ENCODE measurements at regions not wholly inside any gene's neighbourhood (a gene's known extent, or its start where the extent isn't known, plus 50 kb on each side); places are given as distances from the start of the nearest gene placed in this dataset.

- Histone ChIP-seq H3K4me1 (peaks cover 0 to 8% (median 8%) of the 10 kb centered on the region in 4 donors), H3K4me3 (no peak overlapping the region), H3K27ac (no peak overlapping the region), H3K36me3 (no peaks in the 10 kb centered on the region), H3K27me3 (no peaks in the 10 kb centered on the region), H3K9me3 (no peaks in the 10 kb centered on the region)
- 63 to 86% (median 77%) methylated on average over 7 of the region's 7 CpGs for WGBS, 5 donors
- TF ChIP-seq EP300 (IDR thresholded peaks at IDR 0.05) (no peak), POLR2AphosphoS5 (IDR thresholded peaks at IDR 0.05) (no peak), CTCF (IDR thresholded peaks at IDR 0.05) (no peak), POLR2A (IDR thresholded peaks at IDR 0.05) (no peak)
- no peak for DNase-seq
- intact Hi-C loops (cut with DNase I; ENCODE audit: low total_unique reads): no loop called here
Measured at GRCh38 chr9:78443946-78444345, 147.0 kb downstream of the PSAT1 start.

DNA sequence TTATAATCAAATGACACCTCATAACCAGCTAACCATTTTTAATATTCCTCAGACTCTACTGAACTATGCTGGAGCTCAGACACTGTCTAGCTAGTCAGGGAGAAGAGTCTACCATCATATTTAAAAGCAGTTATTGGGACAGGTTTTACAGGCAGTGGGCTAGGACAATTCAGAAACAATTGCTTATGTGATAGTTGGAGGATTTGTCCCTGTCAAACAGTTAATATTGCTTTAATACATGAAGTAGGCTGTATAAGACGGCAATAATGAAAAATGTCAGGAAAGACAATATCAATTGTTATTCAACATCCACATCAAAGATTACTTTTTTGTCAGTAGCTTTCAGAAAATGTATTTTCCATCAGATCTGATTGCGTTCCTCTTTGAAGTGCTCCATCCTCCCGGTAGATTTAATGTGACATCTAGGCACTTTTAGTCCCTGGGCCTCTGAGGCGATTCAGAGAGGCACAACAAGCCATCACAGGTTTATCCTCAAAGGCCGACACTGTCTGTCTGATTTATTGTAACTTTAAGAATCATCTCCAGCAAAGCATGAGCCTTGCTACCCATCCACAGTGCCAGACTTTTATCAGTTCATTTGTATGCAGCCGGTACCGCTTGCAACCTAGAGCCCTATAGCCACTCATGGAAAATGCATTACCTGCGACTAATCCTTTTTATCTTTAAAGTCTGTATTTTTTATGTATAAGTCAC is 152.2 kb downstream of the PSAT1 start:
- H3K27me3 ChIP-seq: no peaks in the 10 kb centered on the region
- H3K4me3 ChIP-seq: no peak overlapping the region
- TF ChIP-seq EP300 (IDR thresholded peaks at IDR 0.05) (no peak), CTCF (IDR thresholded peaks at IDR 0.05) (no peak), POLR2AphosphoS5 (IDR thresholded peaks at IDR 0.05) (no peak), POLR2A (IDR thresholded peaks at IDR 0.05) (no peak)
- H3K27ac ChIP-seq: no peak overlapping the region
- DNase-seq: no peak
- H3K9me3 ChIP-seq: no peaks in the 10 kb centered on the region
- intact Hi-C loops (cut with DNase I; ENCODE audit: low total_unique reads): no loop called here
- 68 to 83% (median 73%) methylated on average over 8 of the region's 8 CpGs for WGBS, 5 donors
- no peaks in the 10 kb centered on the region for H3K4me1 ChIP-seq
- H3K36me3 ChIP-seq: no peaks in the 10 kb centered on the region

DNA sequence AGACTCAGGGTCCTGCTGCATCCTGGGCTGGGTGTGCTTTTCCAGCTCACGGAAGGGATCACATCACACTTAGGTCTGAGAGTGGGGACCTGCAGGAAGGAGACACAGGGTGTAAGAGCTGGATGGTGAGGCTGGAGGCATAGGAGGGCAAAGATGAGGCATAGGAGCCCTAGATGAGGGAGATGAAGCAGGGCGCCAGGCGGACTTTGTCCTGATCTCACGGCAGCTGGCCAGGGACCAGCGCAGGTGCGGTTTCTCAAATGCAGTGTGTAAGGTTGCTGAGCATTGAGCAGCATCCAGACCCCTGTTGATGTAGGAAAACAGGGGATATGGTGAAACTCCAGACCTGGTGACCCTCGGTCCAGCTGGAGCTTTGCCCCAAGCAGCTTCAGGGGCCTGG is 156.5 kb downstream of the PSAT1 start:
- intact Hi-C loops (cut with DNase I; ENCODE audit: low total_unique reads): no loop called here
- Histone ChIP-seq H3K9me3 (no peaks in the 10 kb centered on the region), H3K27me3 (no peaks in the 10 kb centered on the region), H3K36me3 (no peaks in the 10 kb centered on the region), H3K4me3 (no peak overlapping the region), H3K4me1 (no peaks in the 10 kb centered on the region), H3K27ac (no peak overlapping the region)
- DNase-seq: no peak
- TF ChIP-seq POLR2AphosphoS5 (IDR thresholded peaks at IDR 0.05) (no peak), EP300 (IDR thresholded peaks at IDR 0.05) (no peak)
- 77 to 84% (median 80%) methylated on average over 7 of the region's 7 CpGs for WGBS, 5 donors

GRCh38 chr9:78462611-78463010 is 165.7 kb downstream of the PSAT1 start:
- no peak for DNase-seq
- Histone ChIP-seq H3K27me3 (no peaks in the 10 kb centered on the region), H3K9me3 (peaks cover 0 to 21% (median 12%) of the 10 kb centered on the region in 4 donors), H3K4me1 (no peaks in the 10 kb centered on the region), H3K36me3 (no peaks in the 10 kb centered on the region), H3K27ac (no peak overlapping the region), H3K4me3 (no peak overlapping the region)
- intact Hi-C loops (cut with DNase I; ENCODE audit: low total_unique reads): no loop called here
- 54 to 71% (median 66%) methylated on average over 2 of the region's 2 CpGs for WGBS, 5 donors
- TF ChIP-seq POLR2A (IDR thresholded peaks at IDR 0.05): no peak
- no peak for TF ChIP-seq EP300 (IDR thresholded peaks at IDR 0.05)
- no peak for TF ChIP-seq POLR2AphosphoS5 (IDR thresholded peaks at IDR 0.05)
- TF ChIP-seq CTCF (IDR thresholded peaks at IDR 0.05): no peak

DNA sequence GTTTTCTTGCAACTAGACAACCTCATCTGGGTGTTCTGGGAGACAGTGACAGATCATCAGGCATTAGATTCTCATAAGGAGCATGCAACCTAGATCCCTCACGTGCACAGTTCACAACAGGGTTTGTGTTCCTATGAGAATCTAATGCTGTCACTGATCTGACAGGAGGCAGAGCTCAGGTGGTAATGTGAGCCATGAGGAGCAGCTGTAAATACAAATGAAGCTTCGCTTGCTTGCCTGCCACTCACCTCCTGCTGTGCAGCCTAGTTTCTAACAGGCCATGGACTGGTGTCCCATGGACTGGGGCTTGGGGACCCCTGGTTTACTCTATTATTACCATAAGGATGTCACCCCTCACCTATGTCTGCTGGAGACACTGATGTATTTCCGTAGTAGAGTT is 166.8 kb downstream of the PSAT1 start:
- H3K36me3 ChIP-seq: no peaks in the 10 kb centered on the region
- DNase-seq: no peak
- whole genome bisulfite sequencing, 5 donors: 70 to 83% (median 73%) methylated on average over 3 of the region's 3 CpGs
- no peaks in the 10 kb centered on the region for H3K4me1 ChIP-seq
- no peak overlapping the region for H3K27ac ChIP-seq
- H3K27me3 ChIP-seq: no peaks in the 10 kb centered on the region
- no peak overlapping the region for H3K4me3 ChIP-seq
- peaks cover 0 to 21% (median 12%) of the 10 kb centered on the region in 4 donors for H3K9me3 ChIP-seq
- TF ChIP-seq POLR2A (IDR thresholded peaks at IDR 0.05) (no peak), POLR2AphosphoS5 (IDR thresholded peaks at IDR 0.05) (no peak), CTCF (IDR thresholded peaks at IDR 0.05) (no peak), EP300 (IDR thresholded peaks at IDR 0.05) (no peak)
- intact Hi-C loops (cut with DNase I; ENCODE audit: low total_unique reads): no loop called here

Data from stomach (tissue), 8 donors.